Effector memory CD4-positive, alpha-beta T cell (primary cell): ENCODE measurements at regions not wholly inside any gene's neighbourhood (a gene's known extent, or its start where the extent isn't known, plus 50 kb on each side); places are given as distances from the start of the nearest gene placed in this dataset.
"Not testable (repeated sequence)": the region's sequence is repeated elsewhere in the genome, so short reads cannot be mapped to it uniquely, and the experiment has no call there.

ENCODE experiments used
- DNase-seq, 3 donors: peaks; one replicate each; pipeline ENCODE4 v3.0.0-alpha.2; 2020
- H3K27ac ChIP-seq: 2 replicates; pipeline ENCODE4 v1.7.0; 2013; ENCODE audit warnings: mild to moderate bottlenecking, low read length, moderate library complexity; ENCODE audit not compliant: insufficient read depth, poor library complexity, severe bottlenecking
- H3K27me3 ChIP-seq: replicated peaks from 2 replicates; pipeline ENCODE4 v1.7.0; 2013; ENCODE audit warnings: mild to moderate bottlenecking, low read length; ENCODE audit not compliant: insufficient read depth, control insufficient read depth, poor library complexity, severe bottlenecking
- H3K36me3 ChIP-seq: 2 replicates; pipeline ENCODE4 v1.7.0; 2013; ENCODE audit warnings: mild to moderate bottlenecking, low read length, moderate library complexity; ENCODE audit not compliant: control insufficient read depth, insufficient read depth
- H3K4me1 ChIP-seq: 2 replicates; pipeline ENCODE4 v1.7.0; 2013; ENCODE audit warnings: low read length, mild to moderate bottlenecking; ENCODE audit not compliant: control insufficient read depth, insufficient read depth, poor library complexity, severe bottlenecking
- H3K4me3 ChIP-seq: 2 replicates; pipeline ENCODE4 v1.7.0; 2013; ENCODE audit warnings: low read length, low read depth, mild to moderate bottlenecking; ENCODE audit not compliant: insufficient read depth, poor library complexity, severe bottlenecking
- H3K9me3 ChIP-seq: 2 replicates; pipeline ENCODE4 v1.7.0; 2013; ENCODE audit warnings: mild to moderate bottlenecking, low read length, moderate library complexity; ENCODE audit not compliant: control insufficient read depth

GRCh38 chr7:96825285-96825684, 115.6 kb upstream of the SEM1 start:
- Histone ChIP-seq H3K27ac (no peak overlapping the region), H3K36me3 (no peaks in the 10 kb centered on the region), H3K4me3 (no peak overlapping the region), H3K9me3 (no peaks in the 10 kb centered on the region), H3K27me3 (no peaks in the 10 kb centered on the region), H3K4me1 (no peaks in the 10 kb centered on the region)
- DNase-seq: no peak

GRCh38 chr7:96826089-96826488, 116.4 kb upstream of the SEM1 start:
- no peak overlapping the region for H3K27ac ChIP-seq
- H3K36me3 ChIP-seq: no peaks in the 10 kb centered on the region
- no peaks in the 10 kb centered on the region for H3K4me1 ChIP-seq
- H3K4me3 ChIP-seq: no peak overlapping the region
- no peaks in the 10 kb centered on the region for H3K9me3 ChIP-seq
- no peaks in the 10 kb centered on the region for H3K27me3 ChIP-seq
- DNase-seq: no peak

- Histone ChIP-seq H3K27ac (no peak overlapping the region), H3K4me3 (no peak overlapping the region)
Observed at GRCh38 chr7:96827701-96828100, 118.1 kb upstream of the SEM1 start.

GRCh38 chr7:96829121-96829520, 119.5 kb upstream of the SEM1 start:
- not testable (repeated sequence) for H3K4me1 ChIP-seq, H3K27ac ChIP-seq, H3K36me3 ChIP-seq, H3K4me3 ChIP-seq, DNase-seq, H3K27me3 ChIP-seq, H3K9me3 ChIP-seq

More at GRCh38 chr7:96827701-96828100, 118.1 kb upstream of the SEM1 start:
- H3K27me3 ChIP-seq: no peaks in the 10 kb centered on the region
- H3K36me3 ChIP-seq: no peaks in the 10 kb centered on the region
- DNase-seq: no peak
- H3K4me1 ChIP-seq: no peaks in the 10 kb centered on the region
- H3K9me3 ChIP-seq: no peaks in the 10 kb centered on the region

- Histone ChIP-seq H3K27ac (no peak overlapping the region), H3K36me3 (no peaks in the 10 kb centered on the region), H3K4me3 (no peak overlapping the region), H3K9me3 (no peaks in the 10 kb centered on the region), H3K27me3 (no peaks in the 10 kb centered on the region), H3K4me1 (no peaks in the 10 kb centered on the region)
- DNase-seq: no peak
Observed at GRCh38 chr7:96831446-96831845, 121.8 kb upstream of the SEM1 start.

GRCh38 chr7:96832092-96832662, 122.5 kb upstream of the SEM1 start:
- H3K27ac ChIP-seq: no peak overlapping the region
- peaks cover 5% of the 10 kb centered on the region for H3K4me1 ChIP-seq
- no peaks in the 10 kb centered on the region for H3K9me3 ChIP-seq
- H3K4me3 ChIP-seq: no peak overlapping the region
- no peaks in the 10 kb centered on the region for H3K36me3 ChIP-seq
- H3K27me3 ChIP-seq: no peaks in the 10 kb centered on the region
- DNase-seq: no peak

- no peak overlapping the region for H3K4me3 ChIP-seq
- peaks cover 5% of the 10 kb centered on the region for H3K4me1 ChIP-seq
- H3K27ac ChIP-seq: no peak overlapping the region
- no peaks in the 10 kb centered on the region for H3K27me3 ChIP-seq
- H3K9me3 ChIP-seq: no peaks in the 10 kb centered on the region
- DNase-seq: no peak
- no peaks in the 10 kb centered on the region for H3K36me3 ChIP-seq
Observed at GRCh38 chr7:96833676-96834453, 124.2 kb upstream of the SEM1 start.

GRCh38 chr7:96836456-96836855, 126.8 kb upstream of the SEM1 start:
- H3K4me1 ChIP-seq: peaks cover 5% of the 10 kb centered on the region
- H3K9me3 ChIP-seq: no peaks in the 10 kb centered on the region
- H3K4me3 ChIP-seq: peak overlapping the region; percentile 31
- no peaks in the 10 kb centered on the region for H3K36me3 ChIP-seq
- DNase-seq: no peak
- no peaks in the 10 kb centered on the region for H3K27me3 ChIP-seq
- H3K27ac ChIP-seq: no peak overlapping the region

- peaks cover 5% of the 10 kb centered on the region for H3K4me1 ChIP-seq
- no peak for DNase-seq
- H3K4me3 ChIP-seq: no peak overlapping the region
- H3K36me3 ChIP-seq: no peaks in the 10 kb centered on the region
- H3K27ac ChIP-seq: no peak overlapping the region
- no peaks in the 10 kb centered on the region for H3K27me3 ChIP-seq
- H3K9me3 ChIP-seq: no peaks in the 10 kb centered on the region
Observed at GRCh38 chr7:96837593-96837992, 127.9 kb upstream of the SEM1 start.

GRCh38 chr7:96838481-96838880, 128.8 kb upstream of the SEM1 start:
- no peak for DNase-seq
- Histone ChIP-seq H3K4me1 (peaks cover 5% of the 10 kb centered on the region), H3K27ac (no peak overlapping the region), H3K9me3 (no peaks in the 10 kb centered on the region), H3K27me3 (no peaks in the 10 kb centered on the region), H3K4me3 (no peak overlapping the region), H3K36me3 (no peaks in the 10 kb centered on the region)
